WTC11 (cell line): ENCODE measurements at regions not wholly inside any gene's neighbourhood (a gene's known extent, or its start where the extent isn't known, plus 50 kb on each side); places are given as distances from the start of the nearest gene placed in this dataset.

Experiments
- ATAC-seq: fragments of 200-7000 bp; cut with Tn5 transposase; 2 replicates; pipeline ENCODE4 v1.10.0; 2021; ENCODE audit warnings: mild to moderate bottlenecking, moderate library complexity
- CTCF ChIA-PET: fragments of 300-600 bp; sonication (Branson Sonifier 250); formaldehyde crosslinking; loops from one replicate; lab custom pipeline; 2021; ENCODE audit warnings: antibody characterized with exemption; lab: Charles Lee
- POLR2A ChIA-PET: fragments of 350-600 bp; sonication (Branson Sonifier 250); formaldehyde crosslinking; loops from one replicate; lab custom pipeline; 2021; ENCODE audit warnings: antibody characterized with exemption; lab: Charles Lee
- DNase-seq: peaks from one replicate; pipeline ENCODE4 v3.0.0; 2021; ENCODE audit warnings: low spot score
- H3K27ac Mint-ChIP-seq: 2 replicates; pipeline ENCODE4 v1.8.0; 2021; ENCODE audit warnings: mixed read lengths
- H3K27me3 Mint-ChIP-seq: 2 replicates; pipeline ENCODE4 v1.8.0; 2021; ENCODE audit warnings: low read depth, mild to moderate bottlenecking, moderate library complexity, mixed read lengths
- H3K36me3 Mint-ChIP-seq: 2 replicates; pipeline ENCODE4 v1.8.0; 2021; ENCODE audit warnings: mixed read lengths
- H3K4me1 Mint-ChIP-seq: 2 replicates; pipeline ENCODE4 v1.8.0; 2022; ENCODE audit warnings: mixed read lengths
- H3K4me3 Mint-ChIP-seq: 2 replicates; pipeline ENCODE4 v1.8.0; 2021; ENCODE audit warnings: mild to moderate bottlenecking, moderate library complexity, mixed read lengths
- H3K9me3 Mint-ChIP-seq: 2 replicates; pipeline ENCODE4 v1.8.0; 2021; ENCODE audit warnings: mixed read lengths
- AFF4 ChIP-seq: sonication (generic); formaldehyde crosslinking; IDR thresholded peaks from 2 replicates; pipeline ENCODE4 v1.8.1; 2023; ENCODE audit warnings: mild to moderate bottlenecking, missing genetic modification reagents, borderline replicate concordance
- ARID4B ChIP-seq: sonication (generic); formaldehyde crosslinking; IDR thresholded peaks from 2 replicates; pipeline ENCODE4 v1.8.0; 2023; ENCODE audit warnings: missing genetic modification reagents, mild to moderate bottlenecking, borderline replicate concordance
- CBFB ChIP-seq: sonication (generic); formaldehyde crosslinking; IDR thresholded peaks from 2 replicates; pipeline ENCODE4 v1.8.1; 2022; ENCODE audit warnings: mild to moderate bottlenecking, low read depth, missing genetic modification reagents
- CREM ChIP-seq: sonication (generic); formaldehyde crosslinking; IDR thresholded peaks from 2 replicates; pipeline ENCODE4 v1.8.1; 2022; ENCODE audit warnings: mild to moderate bottlenecking, missing genetic modification reagents, moderate library complexity
- ESRRA ChIP-seq: sonication (generic); formaldehyde crosslinking; IDR thresholded peaks from 2 replicates; pipeline ENCODE4 v1.8.1; 2022; ENCODE audit warnings: mild to moderate bottlenecking, missing genetic modification reagents, borderline replicate concordance
- ETV6 ChIP-seq: sonication (generic); formaldehyde crosslinking; IDR thresholded peaks from 2 replicates; pipeline ENCODE4 v1.8.1; 2022; ENCODE audit warnings: mild to moderate bottlenecking, missing genetic modification reagents
- FOXP1 ChIP-seq: sonication (generic); formaldehyde crosslinking; IDR thresholded peaks from 2 replicates; pipeline ENCODE4 v1.8.0; 2022; ENCODE audit warnings: missing genetic modification reagents, mild to moderate bottlenecking, moderate library complexity, borderline replicate concordance
- IRF2 ChIP-seq: sonication (generic); formaldehyde crosslinking; IDR thresholded peaks from 2 replicates; pipeline ENCODE4 v1.8.0; 2022; ENCODE audit warnings: low read depth, missing genetic modification reagents, borderline replicate concordance
- TEAD4 ChIP-seq: sonication (generic); formaldehyde crosslinking; IDR thresholded peaks from 2 replicates; pipeline ENCODE4 v1.8.0; 2022; ENCODE audit warnings: mild to moderate bottlenecking, missing genetic modification reagents
- TP53 ChIP-seq: sonication (generic); formaldehyde crosslinking; IDR thresholded peaks from 2 replicates; pipeline ENCODE4 v1.8.1; 2023; ENCODE audit warnings: mild to moderate bottlenecking, missing genetic modification reagents
- ZNF121 ChIP-seq: sonication (generic); formaldehyde crosslinking; IDR thresholded peaks from 2 replicates; pipeline ENCODE4 v1.8.0; 2023; ENCODE audit warnings: missing genetic modification reagents
- ZNF219 ChIP-seq: sonication (generic); formaldehyde crosslinking; IDR thresholded peaks from 2 replicates; pipeline ENCODE4 v1.8.0; 2023; ENCODE audit warnings: missing genetic modification reagents, mild to moderate bottlenecking, borderline replicate concordance
- ZNF396 ChIP-seq: fragments of 250-450 bp; sonication (Bioruptor Pico); IDR thresholded peaks from 2 replicates; pipeline ENCODE4 v1.8.0; 2021; ENCODE audit warnings: mild to moderate bottlenecking, moderate library complexity, borderline replicate concordance
- ZNF512 ChIP-seq: sonication (generic); formaldehyde crosslinking; IDR thresholded peaks from 2 replicates; pipeline ENCODE4 v1.8.1; 2022; ENCODE audit warnings: missing genetic modification reagents, borderline replicate concordance
- TF ChIP-seq, protein P1 (sequence below): fragments of 250-450 bp; sonication (Bioruptor Pico); IDR thresholded peaks from 2 replicates; pipeline ENCODE4 v2.1.2; 2022; ENCODE audit warnings: mild to moderate bottlenecking, moderate library complexity
- TF ChIP-seq, protein P2 (sequence below): sonication (generic); formaldehyde crosslinking; IDR thresholded peaks from 2 replicates; pipeline ENCODE4 v1.8.0; 2022; ENCODE audit warnings: mild to moderate bottlenecking, missing genetic modification reagents

GRCh38 chr10:128774979-128775378 is 648.8 kb upstream of the MKI67 start:
- Mint-ChIP-seq H3K4me3 (no peak overlapping the region), H3K4me1 (peaks cover 10% of the 10 kb centered on the region), H3K36me3 (peaks cover 25% of the 10 kb centered on the region), H3K9me3 (peaks cover 30% of the 10 kb centered on the region), H3K27ac (no peak overlapping the region), H3K27me3 (no peaks in the 10 kb centered on the region)
- DNase-seq (no peak), ATAC-seq (no peak)
- no peak for TF ChIP-seq ZNF219
- TF ChIP-seq ARID4B (CRISPR knock-in tag): no peak
- no peak for TF ChIP-seq AFF4 (CRISPR knock-in tag)
- no peak for TF ChIP-seq ESRRA
- TF ChIP-seq IRF2: no peak
- TF ChIP-seq ZNF396 (CRISPR knock-in tag): no peak
- TF ChIP-seq ETV6: no peak
- no peak for TF ChIP-seq ZNF512 (CRISPR knock-in tag)
- no peak for TF ChIP-seq FOXP1 (CRISPR knock-in tag)
- TF ChIP-seq ZNF121 (CRISPR knock-in tag): no peak
- no peak for TF ChIP-seq TEAD4 (CRISPR knock-in tag)
- TF ChIP-seq, protein P1, sequence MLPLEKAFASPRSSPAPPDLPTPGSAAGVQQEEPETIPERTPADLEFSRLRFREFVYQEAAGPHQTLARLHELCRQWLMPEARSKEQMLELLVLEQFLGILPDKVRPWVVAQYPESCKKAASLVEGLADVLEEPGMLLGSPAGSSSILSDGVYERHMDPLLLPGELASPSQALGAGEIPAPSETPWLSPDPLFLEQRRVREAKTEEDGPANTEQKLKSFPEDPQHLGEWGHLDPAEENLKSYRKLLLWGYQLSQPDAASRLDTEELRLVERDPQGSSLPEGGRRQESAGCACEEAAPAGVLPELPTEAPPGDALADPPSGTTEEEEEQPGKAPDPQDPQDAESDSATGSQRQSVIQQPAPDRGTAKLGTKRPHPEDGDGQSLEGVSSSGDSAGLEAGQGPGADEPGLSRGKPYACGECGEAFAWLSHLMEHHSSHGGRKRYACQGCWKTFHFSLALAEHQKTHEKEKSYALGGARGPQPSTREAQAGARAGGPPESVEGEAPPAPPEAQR: no peak
- no peak for TF ChIP-seq CBFB (CRISPR knock-in tag)
- TF ChIP-seq TP53 (CRISPR knock-in tag): no peak
- no peak for TF ChIP-seq CREM (CRISPR knock-in tag)
- TF ChIP-seq, protein P2, sequence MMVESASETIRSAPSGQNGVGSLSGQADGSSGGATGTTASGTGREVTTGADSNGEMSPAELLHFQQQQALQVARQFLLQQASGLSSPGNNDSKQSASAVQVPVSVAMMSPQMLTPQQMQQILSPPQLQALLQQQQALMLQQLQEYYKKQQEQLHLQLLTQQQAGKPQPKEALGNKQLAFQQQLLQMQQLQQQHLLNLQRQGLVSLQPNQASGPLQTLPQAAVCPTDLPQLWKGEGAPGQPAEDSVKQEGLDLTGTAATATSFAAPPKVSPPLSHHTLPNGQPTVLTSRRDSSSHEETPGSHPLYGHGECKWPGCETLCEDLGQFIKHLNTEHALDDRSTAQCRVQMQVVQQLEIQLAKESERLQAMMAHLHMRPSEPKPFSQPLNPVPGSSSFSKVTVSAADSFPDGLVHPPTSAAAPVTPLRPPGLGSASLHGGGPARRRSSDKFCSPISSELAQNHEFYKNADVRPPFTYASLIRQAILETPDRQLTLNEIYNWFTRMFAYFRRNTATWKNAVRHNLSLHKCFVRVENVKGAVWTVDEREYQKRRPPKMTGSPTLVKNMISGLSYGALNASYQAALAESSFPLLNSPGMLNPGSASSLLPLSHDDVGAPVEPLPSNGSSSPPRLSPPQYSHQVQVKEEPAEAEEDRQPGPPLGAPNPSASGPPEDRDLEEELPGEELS (CRISPR knock-in tag): no peak
- ChIA-PET CTCF (no interaction called here), POLR2A (no interaction called here)
